ENCODE measurements at regions not wholly inside any gene's neighbourhood (a gene's known extent, or its start where the extent isn't known, plus 50 kb on each side); places are given as distances from the start of the nearest gene placed in this dataset.
A peak's percentile ranks its signal among the peaks of the same experiment; 100 is the strongest.
"Not testable (repeated sequence)": the region's sequence is repeated elsewhere in the genome, so short reads cannot be mapped to it uniquely, and the experiment has no call there.

DNA sequence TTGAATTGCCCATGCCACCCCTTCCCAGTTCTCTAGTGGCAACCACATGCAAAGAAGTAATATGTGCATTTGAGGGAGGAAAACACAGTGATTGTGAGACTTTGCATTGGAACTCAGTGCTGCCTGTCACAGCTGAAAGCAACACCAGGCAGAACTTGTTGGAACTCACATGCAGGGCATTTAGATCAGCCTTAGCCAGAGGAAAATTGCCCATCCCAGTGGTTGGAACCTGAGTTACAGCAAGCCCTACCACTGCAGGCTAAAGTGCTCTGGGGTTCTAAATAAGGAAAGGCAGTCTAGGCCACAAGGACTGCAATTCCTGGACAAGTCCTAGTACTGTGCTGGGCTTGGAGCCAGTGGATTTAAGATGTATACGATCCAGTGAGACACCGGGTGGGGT, 245.3 kb upstream of the UFL1 start:
- no peak for ATAC-seq

DNA sequence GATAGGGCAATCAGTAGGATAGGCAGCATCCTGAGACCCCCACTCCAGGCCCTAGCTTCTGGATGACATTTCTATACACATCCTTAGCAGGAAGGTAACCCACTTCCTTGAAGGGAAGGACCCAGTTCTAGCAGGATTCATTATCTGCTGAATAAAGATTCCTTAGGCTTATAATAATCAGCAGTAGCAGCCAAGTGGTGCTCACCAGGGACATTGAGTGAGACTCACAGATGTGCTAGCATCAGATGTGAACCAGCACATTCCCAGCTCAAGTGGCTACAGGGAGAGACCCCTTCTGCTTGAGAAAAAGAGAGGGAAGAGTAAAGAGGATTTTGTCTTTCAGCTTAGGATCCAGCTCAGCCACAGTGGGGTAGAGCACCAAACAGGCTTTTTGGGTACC, 244.8 kb upstream of the UFL1 start:
- no peak for ATAC-seq

DNA sequence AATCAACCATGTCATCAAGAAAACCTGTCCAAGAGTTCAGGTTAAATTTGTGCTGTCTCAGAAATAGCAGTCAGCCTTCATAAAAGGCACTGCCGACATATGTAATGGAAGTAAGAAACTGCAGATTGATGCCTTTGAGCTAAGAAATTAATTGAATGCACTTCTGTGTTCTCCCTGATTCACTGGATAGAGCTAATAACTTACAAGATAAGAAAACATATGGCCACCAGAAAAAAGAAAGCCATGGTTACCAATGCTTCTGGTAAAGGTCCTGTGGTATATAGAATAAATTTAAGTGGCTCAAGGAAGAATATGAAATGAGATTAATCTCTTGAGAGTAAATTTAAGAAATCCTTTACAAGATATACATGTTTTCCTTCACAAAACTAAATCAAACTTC, 242.5 kb upstream of the UFL1 start:
- ATAC-seq = no peak

DNA sequence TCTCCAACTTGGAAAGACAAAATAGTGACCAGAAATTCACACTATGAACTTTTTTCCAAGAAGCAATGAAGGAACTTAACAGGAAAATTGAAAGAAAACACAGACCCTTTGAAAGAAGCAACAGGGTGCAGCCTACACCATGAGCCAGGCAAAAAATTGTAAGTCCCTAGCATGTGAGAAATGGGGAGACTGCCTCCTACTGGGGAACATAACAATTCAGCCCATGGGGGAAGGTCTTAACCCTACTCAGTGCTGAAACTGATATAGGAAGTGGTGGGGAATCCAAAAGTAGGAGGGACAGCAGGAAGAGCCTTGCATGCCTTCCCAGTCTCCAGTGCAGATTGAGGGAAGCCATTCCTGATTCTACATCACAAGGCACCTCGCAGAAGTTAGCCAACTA, 235.1 kb upstream of the UFL1 start:
- ATAC-seq = no peak

DNA sequence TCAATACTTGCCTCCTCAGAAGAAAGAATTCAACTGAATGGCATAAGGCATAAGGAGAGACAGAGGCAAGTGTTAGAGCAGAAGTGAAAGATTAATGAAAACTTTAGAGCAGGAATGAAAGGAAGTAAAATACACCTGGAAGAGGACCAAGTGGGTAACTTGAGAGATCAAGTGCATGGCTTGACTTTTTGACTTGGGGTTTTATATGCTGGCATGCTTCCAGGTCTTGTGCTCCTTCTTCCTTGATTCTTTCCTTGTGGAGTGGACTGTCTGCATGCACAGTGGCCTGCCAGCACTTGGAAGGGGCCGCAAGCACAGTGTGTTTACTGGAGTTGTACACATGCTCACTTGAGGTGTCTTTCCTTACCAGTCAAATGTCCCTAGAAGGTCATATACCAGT, 222.1 kb upstream of the UFL1 start:
- no peak for ATAC-seq

DNA sequence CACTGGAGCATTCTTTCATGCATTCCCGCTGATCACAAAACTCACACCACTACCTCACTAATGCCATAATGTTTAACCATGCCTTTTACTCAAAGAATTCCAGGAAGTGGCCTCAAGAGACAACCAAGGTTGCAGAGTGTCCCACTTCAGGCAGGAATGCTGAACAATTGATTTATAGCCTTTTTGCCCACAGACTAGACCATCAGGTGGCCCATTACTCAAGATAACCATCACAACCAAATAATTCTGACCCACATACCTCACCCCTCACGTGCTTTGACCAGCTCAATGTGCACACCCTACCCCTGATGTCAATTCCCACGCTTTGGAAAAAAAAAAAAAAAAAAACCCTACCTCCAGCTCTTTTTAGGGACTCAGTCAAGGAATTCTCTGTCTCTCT, 220.6 kb upstream of the UFL1 start:
- ATAC-seq = no peak

DNA sequence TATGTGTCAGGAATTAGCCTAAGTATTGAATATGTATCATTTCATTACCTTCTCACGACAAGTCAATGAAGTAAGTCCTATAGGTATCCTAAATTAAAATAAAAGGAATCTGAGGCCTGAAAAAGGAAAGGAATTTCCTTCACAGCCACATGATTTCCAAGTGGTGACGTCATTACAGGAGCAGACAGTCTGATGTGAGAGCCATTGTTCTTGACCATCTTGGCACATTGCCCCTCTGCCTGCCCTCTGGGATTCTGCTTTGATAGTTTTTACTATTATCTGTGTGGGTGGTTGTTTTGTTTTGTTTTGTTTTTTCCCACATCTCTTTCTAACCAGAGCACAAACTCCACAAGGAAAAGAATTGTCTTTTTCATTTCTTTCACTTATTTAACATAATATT, 219.8 kb upstream of the UFL1 start:
- ATAC-seq = no peak

DNA sequence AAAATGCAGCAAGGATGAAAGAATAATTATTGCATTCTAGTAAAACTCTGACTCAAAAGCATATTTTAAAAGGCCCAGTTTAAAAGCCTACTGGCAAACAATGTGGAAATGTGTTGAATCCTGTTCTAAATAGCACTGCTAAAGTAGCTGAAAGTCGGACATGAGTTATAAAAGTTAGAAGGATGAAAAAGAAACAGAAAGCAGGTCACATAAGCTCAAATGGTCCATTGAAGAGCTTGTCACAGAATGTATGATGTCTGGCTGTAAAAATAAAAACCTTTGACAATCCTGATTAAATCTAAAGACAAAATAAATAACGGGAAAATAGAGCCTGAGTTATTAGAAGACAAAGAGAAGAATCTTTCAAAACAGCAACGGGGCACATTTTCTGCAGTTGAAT, 218.6 kb upstream of the UFL1 start:
- ATAC-seq = no peak

DNA sequence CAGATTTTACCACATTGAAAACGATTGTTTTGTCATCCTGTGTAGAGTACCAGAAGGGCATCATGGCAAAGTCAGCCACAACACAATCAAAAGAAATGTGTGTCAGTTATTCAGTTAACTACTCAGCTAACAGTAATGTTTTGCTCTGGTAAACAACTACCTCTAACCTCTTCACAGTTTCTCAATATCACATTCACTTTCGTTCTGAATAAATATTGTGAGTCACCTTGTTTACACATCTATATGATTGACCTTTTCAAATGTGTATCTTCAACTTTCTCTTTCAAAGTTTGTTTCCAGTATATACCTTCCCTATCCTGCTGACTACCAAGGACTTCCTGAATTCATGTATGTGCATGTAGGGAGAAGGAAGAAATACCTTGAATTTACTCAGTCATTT, 216.6 kb upstream of the UFL1 start:
- ATAC-seq = no peak

DNA sequence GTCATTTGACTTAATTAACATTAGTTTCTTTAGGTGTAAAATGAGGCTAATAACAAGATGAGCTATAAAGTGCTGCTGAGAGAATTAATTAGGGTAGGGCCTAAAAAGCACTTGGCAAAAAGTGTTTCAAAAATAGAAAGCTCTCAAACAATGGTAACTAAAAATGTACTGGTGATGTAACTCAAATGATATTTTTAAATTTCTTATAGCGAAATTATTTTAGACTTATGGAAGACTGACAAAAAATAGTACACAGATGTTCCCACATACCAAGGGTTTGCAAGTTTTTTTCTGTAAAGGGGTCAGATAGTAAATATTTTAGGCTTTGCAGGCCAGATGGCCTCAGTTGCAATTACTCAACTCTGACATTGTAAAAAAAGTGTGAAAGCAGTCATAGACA, 190.7 kb upstream of the UFL1 start:
- ATAC-seq = no peak

DNA sequence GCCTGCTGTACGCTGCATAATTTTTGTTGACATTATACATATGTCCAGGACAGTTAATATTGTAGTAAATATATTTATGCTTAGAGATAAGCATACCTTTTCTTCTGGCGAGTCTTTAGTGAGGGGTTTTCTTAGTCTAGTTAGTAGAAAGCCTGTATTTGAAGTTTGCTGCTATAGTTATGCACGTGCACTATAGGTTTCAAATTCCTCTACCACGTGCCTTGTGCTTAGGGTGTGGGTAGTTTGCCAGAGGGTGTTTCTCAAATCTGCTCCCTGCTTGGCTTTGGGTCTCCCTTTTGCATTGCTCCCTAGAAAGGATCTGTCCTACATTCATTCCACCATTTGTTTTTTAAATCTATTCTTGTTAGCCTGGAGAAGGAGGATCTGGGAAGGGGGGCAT, 181.4 kb upstream of the UFL1 start:
- ATAC-seq = no peak

DNA sequence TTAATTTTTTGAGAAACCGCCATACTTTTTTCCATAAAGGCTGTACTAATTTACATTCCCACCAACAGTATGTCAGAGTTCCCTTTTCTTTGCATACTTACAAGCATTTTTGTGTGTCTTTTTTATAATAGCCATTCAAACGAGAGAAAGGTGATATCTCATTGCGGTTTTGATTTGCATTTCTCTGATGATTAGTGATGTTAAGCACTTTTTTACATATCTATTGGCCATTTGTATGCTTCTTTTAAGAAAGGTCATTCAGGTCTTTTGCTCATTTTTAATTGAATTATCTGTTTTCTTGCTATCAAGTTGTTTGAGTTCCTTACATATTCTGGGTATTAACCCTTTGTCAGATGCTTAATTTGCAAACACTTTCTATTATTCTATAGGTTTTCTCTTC, 176.1 kb upstream of the UFL1 start:
- no peak for ATAC-seq

DNA sequence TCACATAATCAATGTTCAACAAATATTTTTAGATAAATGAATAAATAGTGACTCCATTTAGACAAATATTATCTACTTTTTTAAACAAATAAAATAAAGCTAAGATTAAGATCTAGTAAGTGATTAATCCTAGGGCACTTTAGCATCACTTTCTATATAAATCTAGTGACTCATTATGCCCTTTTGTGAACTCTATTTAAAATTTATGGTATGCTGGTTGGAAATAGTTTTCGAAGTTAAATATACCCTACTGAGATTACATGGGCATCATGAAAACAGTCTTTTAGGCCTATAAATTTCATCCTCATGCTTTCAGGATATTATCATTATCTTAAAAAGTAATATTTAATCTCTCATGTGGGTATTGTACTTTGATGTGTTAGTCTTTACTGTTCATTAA, 140.4 kb upstream of the UFL1 start:
- no peak for ATAC-seq

DNA sequence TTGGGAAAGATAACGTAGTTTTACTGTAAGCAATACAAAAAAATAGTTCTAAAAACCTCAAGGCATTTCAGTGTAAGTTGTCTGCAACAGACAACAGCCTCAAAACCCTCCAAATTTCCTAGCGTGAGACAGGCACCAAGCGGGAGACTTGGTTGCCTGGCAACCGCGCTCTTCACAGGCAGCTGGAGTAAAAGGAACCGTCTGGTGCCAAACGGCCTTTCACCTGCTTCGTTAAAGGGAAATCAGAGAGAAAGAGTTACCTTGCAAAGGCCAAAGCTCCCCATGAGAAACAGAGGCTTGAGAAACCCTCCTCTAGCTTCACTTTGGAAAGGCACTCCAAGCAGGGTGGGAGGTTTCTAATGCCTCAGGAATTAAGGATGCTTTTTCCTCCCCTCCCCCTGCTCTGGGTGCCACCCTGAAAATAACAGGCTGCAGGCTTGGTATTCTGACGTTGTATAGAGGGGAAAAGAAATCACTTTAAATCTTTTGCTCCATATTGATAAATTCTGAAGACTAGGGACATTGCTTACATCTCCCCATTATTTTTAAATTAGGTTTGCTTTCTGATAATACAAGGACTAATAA, 129.7 kb upstream of the UFL1 start:
- ATAC-seq = no peak

DNA sequence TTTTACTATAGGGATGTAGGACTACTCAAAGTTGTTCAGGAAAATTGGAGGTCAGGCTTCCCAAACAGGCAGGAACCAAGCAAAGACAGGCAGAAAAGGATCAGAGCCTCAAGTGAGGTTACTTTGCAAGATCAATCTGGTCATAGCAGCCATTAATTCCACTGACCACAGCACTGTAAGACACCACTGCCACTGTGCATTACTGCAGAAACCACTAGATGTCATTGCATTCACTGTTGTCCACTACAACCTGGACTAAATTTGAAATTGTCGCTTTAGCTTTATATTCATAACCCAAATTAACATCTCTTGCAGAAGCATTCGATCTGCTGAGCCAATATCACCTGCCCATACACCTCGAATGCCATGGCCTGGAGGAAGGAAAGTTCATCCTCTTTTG, 126.9 kb upstream of the UFL1 start:
- no peak for ATAC-seq

DNA sequence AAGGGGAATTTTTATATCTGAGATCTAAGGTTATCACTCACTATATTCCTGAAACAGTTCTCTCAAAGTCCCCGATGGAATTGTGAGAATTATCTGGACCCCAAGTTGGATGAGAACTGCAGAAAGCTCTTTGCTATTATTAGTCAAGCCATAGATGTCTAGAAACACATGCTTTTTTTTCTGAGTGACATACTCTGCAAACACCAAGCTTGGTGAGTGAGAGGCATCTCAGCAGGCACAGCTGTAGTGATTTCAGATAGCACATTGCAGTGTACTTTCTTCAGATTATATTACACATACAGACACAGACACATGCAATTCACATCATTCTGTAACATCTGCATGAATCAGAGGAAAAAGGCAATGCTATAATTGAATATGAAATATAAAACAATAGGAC, 111.1 kb upstream of the UFL1 start:
- ATAC-seq = no peak

DNA sequence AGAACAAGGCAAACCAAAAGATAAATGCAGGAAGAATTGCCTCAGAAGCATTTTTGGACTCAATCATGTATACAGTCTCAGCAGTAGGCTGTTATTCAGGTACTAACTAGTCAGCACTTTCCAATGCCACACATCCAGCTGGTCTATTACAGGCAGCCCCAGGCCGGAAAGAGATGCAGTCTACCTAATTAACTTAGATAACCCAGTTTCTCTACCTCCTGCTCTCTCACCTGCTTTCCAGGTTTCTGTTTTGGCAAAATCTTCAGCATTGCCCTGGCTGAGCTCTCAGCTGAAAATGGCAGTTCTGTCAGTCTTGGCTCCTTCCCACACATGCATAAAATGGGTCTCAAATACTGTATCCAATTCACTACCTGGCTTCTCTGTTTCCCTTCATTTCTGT, 101.3 kb upstream of the UFL1 start:
- ATAC-seq = no peak

DNA sequence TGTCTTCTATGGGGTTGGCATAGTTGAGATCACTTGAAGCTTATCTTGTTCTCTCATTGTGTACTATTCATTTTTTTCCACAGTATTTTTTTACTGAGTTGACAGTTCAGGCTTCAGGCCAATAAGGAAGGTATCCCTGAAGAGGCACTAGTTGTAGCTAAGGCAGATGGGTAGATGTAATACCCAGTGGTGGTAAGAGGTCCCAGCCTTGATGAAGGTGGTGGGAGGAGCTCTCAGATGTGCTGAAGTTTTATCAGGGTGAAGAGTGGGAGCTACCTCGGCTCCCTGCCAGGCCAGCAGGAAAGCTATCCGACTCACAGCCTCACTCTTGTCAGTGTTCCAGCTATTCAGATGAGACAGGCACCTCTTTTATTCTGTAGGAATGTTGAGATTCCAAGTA, 87.7 kb upstream of the UFL1 start:
- no peak for ATAC-seq

DNA sequence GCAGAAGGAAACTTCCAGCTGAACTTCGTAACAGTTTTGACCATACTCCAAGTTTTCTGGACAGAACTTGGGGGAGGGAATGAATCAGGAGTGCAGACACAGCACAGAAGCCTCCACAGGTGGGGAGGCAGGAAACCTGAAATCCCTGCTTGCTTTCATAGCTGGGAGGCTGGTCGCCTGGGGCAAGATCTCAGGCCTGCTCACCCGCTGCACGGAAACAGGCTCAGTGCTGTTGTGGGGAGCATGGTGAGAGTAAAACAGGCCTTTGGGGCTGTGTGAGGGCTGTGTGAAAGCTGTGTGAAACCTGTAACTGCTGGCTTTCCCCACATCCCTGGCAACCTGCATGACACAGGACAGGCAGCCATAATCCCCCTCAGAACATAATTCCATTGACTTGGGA, 85.2 kb upstream of the UFL1 start:
- ATAC-seq = no peak

DNA sequence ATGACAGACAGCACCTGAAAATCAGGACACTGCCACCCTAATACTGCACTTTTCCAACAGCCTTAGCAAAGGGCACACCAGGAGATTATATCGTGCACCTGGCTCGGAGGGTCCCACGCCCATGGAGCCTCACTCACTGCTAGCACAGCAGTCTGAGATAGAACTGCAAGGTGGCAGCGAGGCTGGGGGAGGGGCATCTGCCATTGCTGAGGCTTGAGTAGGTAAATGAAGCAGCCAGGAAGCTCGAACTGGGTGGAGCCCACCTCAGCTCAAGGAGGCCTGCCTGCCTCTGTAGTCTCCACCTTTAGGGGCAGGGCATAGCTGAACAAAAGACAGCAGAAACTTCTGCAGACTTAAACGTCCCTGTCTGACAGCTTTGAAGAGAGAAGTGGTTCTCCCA, 84.4 kb upstream of the UFL1 start:
- ATAC-seq = not testable (repeated sequence)

DNA sequence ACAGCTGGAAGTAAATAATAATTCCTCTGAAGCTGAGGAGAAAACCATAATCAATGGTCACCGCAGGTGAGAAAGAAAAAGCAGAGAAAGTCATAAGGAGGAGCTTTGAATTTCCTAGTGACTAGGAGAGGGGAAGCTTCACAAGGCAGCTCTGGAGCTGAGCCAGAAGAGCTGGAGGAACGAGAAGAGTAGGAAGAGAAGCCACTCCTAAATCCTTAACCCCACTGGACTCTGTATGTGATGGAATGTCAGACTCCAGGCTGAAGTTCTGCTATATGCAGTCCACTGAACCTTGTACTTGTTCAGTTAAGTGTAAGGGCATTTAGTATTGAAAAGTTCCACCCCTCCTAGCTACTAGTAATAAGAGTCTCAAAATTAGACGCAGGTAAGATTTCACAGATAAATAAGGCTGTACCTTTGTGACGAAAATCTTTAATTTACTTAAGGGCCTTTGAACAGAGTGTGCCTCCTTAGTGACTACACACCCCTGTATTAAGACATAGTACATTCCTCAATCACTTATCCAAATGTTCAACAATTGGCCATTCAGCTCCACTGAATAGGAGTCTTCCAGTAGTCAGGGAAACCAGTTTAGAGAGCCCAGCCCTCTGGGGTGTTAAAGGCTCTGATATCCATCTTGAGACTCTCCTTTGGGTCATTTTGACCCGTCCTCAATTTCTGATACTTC, 71.4 kb upstream of the UFL1 start:
- ATAC-seq = peak; percentile 47

DNA sequence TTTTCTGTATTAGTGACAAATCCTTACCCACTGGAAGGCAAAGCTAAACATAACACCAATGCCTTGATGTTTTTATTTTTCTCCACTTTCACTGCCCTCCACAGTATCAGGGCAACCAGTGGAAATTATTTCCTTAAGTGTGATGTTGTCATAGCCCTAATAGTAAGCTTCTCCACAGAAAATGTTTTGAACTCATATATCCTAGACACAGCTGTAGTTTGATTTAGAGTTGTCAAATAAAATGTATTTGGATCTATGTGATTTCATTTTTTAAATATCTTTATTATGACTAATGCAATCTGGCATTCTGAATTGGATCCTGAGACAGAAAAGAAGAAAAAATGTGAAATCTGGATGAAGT, 70.9 kb upstream of the UFL1 start:
- no peak for ATAC-seq

DNA sequence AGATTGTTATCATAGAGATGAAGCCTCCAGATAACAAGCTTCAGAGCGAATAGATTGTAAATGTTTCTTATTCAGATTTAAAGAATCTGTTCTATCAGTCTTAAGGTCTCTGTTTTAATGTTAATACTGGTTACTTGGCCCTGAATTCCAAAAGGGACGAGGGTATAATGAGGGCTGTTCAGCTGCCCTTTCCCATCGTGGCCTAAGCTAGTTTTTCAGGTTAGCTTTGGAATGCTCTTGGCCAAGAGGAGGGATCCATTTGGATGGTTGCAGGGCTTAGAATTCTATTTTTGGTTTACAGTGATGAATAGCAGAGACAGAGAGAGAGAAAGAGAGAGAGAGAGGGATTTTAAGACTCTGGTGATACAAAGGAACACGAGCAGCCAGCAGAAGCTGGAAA, 62.8 kb upstream of the UFL1 start:
- ATAC-seq = no peak

DNA sequence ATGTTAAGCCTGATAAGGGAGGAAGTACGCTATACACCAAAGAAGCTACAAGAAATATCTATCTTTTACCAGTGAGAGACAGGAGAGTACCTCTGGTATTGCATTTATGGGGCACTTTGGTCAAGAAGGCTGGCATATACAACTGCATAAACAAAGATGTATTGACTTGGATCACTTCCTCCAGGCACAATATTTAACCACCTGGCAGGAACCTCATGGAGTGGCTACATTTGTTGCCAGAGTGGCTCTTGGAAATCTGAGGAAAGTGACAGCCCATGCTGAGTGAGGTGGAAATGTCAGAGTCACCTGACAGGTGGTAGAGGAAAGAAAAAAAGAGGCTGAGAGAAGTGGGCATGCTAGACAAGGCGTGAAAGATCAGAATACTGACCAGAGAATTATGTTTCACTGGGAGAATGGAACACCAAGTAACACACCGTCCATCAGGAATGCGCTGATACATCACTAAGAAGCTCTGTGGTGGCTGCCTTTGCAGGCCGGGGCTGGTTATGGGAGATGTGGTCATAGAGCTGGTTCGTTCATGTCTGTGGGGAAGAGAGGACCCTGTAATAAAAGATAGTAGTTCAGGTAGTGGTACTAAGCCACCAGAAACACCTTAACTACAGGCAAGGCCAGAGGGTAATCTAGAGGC, 61.4 kb upstream of the UFL1 start:
- no peak for ATAC-seq

Measured in esophagus mucosa (tissue), 1 donor.